Heart right ventricle (tissue), 16 donors: ENCODE measurements at regions not wholly inside any gene's neighbourhood (a gene's known extent, or its start where the extent isn't known, plus 50 kb on each side); places are given as distances from the start of the nearest gene placed in this dataset.

ENCODE experiments used
- ATAC-seq, 8 donors: fragments of 200-7000 bp; cut with Tn5 transposase; one replicate each; pipeline ENCODE4 v1.9.1; 2020; ENCODE audit warnings: mild to moderate bottlenecking in 8 of 8, moderate library complexity in 8 of 8, moderate number of reproducible peaks in 1 of 8
- DNase-seq, 2 donors: peaks; one replicate each; pipeline ENCODE4 v3.0.0-alpha.2; 2020
- H3K27ac ChIP-seq, 10 donors: fragments of 200-600 bp; sonication (generic) in 2 of 10; one replicate each; pipeline versions ENCODE4 v1.5.0 to v1.8.0; 2020 to 2022; ENCODE audit warnings: mild to moderate bottlenecking in 3 of 10
- H3K27me3 ChIP-seq, 7 donors: fragments of 200-600 bp; one replicate each; pipeline ENCODE4 v1.8.0; 2021 to 2022; ENCODE audit warnings: mild to moderate bottlenecking in 2 of 7
- H3K36me3 ChIP-seq, 9 donors: fragments of 200-600 bp; sonication (generic) in 1 of 9; one replicate each; pipeline versions ENCODE4 v1.5.0 to v1.8.0; 2020 to 2022; ENCODE audit warnings: mild to moderate bottlenecking in 2 of 9
- H3K4me1 ChIP-seq, 9 donors: fragments of 200-600 bp; sonication (generic) in 1 of 9; one replicate each; pipeline versions ENCODE4 v1.5.0 to v1.8.0; 2020 to 2022; ENCODE audit warnings: mild to moderate bottlenecking in 4 of 9
- H3K4me3 ChIP-seq, 10 donors: fragments of 200-600 bp; sonication (generic) in 2 of 10; one replicate each; pipeline versions ENCODE4 v1.5.0 to v1.8.0; 2020 to 2022; ENCODE audit warnings: mild to moderate bottlenecking in 7 of 10, moderate library complexity in 2 of 10
- H3K9me3 ChIP-seq, 11 donors: fragments of 200-600 bp in 10 of 11; sonication (generic) in 2 of 11; one replicate each; pipeline versions ENCODE4 v1.5.0 to v1.8.0; 2013 to 2022; ENCODE audit warnings: mild to moderate bottlenecking in 2 of 11, control low read depth in 1 of 11, moderate library complexity in 1 of 11
- WGBS, 2 donors: extraction: QIAGEN DNeasy Blood & Tissue Kit; methylation state at CpG; one replicate each; pipeline ENCODE4 v1.1.7; 2013; ENCODE audit warnings: inconsistent platforms in 1 of 2; 5-methylcytosine and 5-hydroxymethylcytosine counted together
- intact Hi-C, 10 donors: fragments of 100-400 bp; cut with DNase I; formaldehyde crosslinking; loops; one replicate each; pipeline versions ENCODE4 v1.11.1 to v1.14.2; 2022
- TF ChIP-seq, protein P1 (sequence below), 9 donors: fragments of 200-600 bp; sonication (generic) in 2 of 9; IDR thresholded peaks; one replicate each; pipeline versions ENCODE4 v1.5.0 to v1.8.0; 2021 to 2022; ENCODE audit warnings: antibody characterized with exemption in 9 of 9, mild to moderate bottlenecking in 5 of 9, moderate library complexity in 1 of 9
- donor health status: Arrhythmogenic right ventricular cardiomyopathy.
- donor health status: ischemic (EF 13 %, LVEDD 7.1; RV severe dilation, severe dysfunction).
- donor health status: healthy with polysubstance abuse.
- donor health status: DM: no; HTN: yes; CAD: no.
- donor health status: DM: no; HTN: no; CAD: no.
- donor health status: ischemic (EF 25% LVEDD 6.9; RV normal size, moderate dysfunction).
- donor health status: ischemic (EF 25% LVEDD 5.7; RV mildly dilated, moderate dysfunction).
- donor health status: healthy.
- donor health status: DM: yes; HTN: yes; CAD: no.
- donor health status: Ischemic cardiomyopathy.
- donor health status: ischemic (EF 35%, LVEDD 5.7; RV mildly dilated, moderate dysfunction).
- donor health status: nonischemic (EF 11% LVEDD 7.7; RV severe dilation, severe dysfunction).
- donor health status: DM: yes; HTN: yes; CAD: no.
- donor health status: PGD.
- donor health status: ischemic (EF 29% LVEDD 5.4; RV normal size, mild dysfunction).
- donor health status: nonischemic (EF 23%, LVEDD 6.1; RV moderate dilation, normal function).

DNA sequence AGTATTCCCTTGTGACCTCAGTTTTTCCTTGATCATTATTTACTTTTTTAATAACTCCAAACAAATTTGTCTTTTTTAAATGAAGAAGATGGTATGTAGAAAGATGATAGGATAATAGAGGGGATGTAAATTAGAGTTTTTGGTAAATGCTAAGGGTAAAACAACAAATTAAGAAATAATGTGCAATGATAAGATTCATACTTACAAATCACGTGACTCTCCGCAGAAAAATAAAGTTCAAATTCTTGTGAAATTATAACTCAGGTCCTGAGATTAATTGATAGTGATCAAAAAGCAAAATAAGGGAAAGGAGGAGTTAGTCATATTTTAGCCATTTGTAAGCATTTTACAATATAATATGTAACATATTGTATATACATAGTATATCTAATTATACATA lies 304.1 kb upstream of the KCNH7 start:
- Histone ChIP-seq H3K4me3 (no peak overlapping the region), H3K27ac (no peak overlapping the region), H3K9me3 (peaks cover 0 to 20% (median 0%) of the 10 kb centered on the region in 11 donors), H3K36me3 (no peaks in the 10 kb centered on the region), H3K4me1 (no peaks in the 10 kb centered on the region), H3K27me3 (no peaks in the 10 kb centered on the region)
- intact Hi-C loops, result no loop called here
- ATAC-seq (no peak), DNase-seq (no peak)
- TF ChIP-seq, protein P1, sequence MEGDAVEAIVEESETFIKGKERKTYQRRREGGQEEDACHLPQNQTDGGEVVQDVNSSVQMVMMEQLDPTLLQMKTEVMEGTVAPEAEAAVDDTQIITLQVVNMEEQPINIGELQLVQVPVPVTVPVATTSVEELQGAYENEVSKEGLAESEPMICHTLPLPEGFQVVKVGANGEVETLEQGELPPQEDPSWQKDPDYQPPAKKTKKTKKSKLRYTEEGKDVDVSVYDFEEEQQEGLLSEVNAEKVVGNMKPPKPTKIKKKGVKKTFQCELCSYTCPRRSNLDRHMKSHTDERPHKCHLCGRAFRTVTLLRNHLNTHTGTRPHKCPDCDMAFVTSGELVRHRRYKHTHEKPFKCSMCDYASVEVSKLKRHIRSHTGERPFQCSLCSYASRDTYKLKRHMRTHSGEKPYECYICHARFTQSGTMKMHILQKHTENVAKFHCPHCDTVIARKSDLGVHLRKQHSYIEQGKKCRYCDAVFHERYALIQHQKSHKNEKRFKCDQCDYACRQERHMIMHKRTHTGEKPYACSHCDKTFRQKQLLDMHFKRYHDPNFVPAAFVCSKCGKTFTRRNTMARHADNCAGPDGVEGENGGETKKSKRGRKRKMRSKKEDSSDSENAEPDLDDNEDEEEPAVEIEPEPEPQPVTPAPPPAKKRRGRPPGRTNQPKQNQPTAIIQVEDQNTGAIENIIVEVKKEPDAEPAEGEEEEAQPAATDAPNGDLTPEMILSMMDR (IDR thresholded peaks at IDR 0.05), result no peak
- 94 to 95% methylated on average over 2 of the region's 2 CpGs for WGBS, 2 donors

DNA sequence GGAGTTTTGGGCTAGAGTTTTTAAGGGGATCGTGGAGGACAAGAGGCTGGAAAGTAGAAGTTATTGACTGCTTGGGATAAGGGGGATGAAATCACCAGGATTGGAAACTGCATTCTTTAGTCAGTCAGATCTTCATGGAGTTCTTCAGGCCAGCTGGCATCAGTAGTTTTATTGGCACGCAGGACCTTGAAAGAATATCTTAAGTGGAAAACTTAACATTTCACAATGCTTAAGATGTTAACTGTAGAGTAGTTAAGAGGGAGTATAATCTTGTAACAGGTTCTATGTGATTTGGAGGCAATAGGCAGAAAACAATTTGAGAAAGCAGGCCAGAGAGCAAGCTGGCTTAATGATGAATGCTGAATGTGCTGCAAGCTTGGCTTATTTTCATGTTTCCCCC lies 300.4 kb upstream of the KCNH7 start:
- intact Hi-C loops, result no loop called here
- Histone ChIP-seq H3K27ac (no peak overlapping the region), H3K36me3 (no peaks in the 10 kb centered on the region), H3K4me3 (no peak overlapping the region), H3K27me3 (no peaks in the 10 kb centered on the region), H3K9me3 (peaks cover 0 to 9% (median 0%) of the 10 kb centered on the region in 11 donors), H3K4me1 (no peaks in the 10 kb centered on the region)
- no peak for DNase-seq
- TF ChIP-seq, protein P1 (IDR thresholded peaks at IDR 0.05), result no peak
- ATAC-seq, result no peak
- WGBS, 2 donors, result 70 to 71% methylated on average over 2 of the region's 2 CpGs

DNA sequence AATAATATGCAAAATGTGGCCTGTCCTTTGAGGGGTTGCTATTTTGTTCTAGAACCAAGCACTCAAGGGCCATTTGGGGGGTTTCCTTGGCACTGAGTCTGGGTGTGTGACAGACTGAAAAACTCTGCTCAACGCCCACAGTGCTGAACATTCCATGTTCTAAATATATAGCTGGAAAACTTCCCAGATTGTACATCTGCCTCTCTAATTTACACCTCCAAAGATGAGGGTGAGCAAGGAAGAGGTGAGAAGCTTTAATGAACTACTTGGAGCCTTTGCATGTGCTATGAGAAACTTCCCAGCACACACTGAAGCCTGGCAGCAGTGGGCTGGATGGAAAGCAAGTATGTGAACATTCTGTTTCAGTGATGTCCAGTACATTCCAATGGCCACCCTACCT lies 296.7 kb upstream of the KCNH7 start:
- Histone ChIP-seq H3K9me3 (peaks cover 0 to 9% (median 0%) of the 10 kb centered on the region in 11 donors), H3K4me1 (no peaks in the 10 kb centered on the region), H3K27ac (no peak overlapping the region), H3K4me3 (no peak overlapping the region), H3K36me3 (no peaks in the 10 kb centered on the region), H3K27me3 (no peaks in the 10 kb centered on the region)
- no peak for ATAC-seq
- WGBS, 2 donors, result 25 to 28% methylated on average over 1 of the region's 1 CpG
- intact Hi-C loops, result no loop called here
- TF ChIP-seq, protein P1 (IDR thresholded peaks at IDR 0.05), result no peak
- no peak for DNase-seq

DNA sequence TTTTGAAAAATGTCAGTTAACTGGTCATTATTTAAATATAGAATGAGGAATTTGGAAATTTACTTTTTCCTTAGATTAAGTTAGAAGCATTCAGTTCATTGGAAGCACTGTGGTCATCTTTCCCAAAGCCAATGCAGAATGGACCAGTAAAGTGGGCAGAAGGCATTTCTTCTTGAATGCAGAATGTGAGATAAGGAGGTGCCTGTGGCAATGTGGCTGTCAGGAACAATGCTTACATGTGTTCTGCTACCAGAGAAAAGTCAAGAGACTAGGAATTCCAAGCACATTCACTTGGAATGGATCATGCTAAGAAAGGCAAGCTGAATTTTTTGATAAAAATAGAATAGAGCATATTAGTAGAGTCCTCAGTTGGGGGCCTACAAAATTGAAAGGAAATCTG lies 295.0 kb upstream of the KCNH7 start:
- H3K9me3 ChIP-seq, result peaks cover 0 to 5% (median 0%) of the 10 kb centered on the region in 11 donors
- ATAC-seq (no peak), DNase-seq (no peak)
- no peaks in the 10 kb centered on the region for H3K36me3 ChIP-seq
- no peak overlapping the region for H3K27ac ChIP-seq
- TF ChIP-seq, protein P1 (IDR thresholded peaks at IDR 0.05), result no peak
- H3K4me3 ChIP-seq, result no peak overlapping the region
- H3K27me3 ChIP-seq, result no peaks in the 10 kb centered on the region
- H3K4me1 ChIP-seq, result no peaks in the 10 kb centered on the region
- intact Hi-C loops, result loop anchor here in 1 of 10 donors (5.0 kb wide), 1 partner anchor 241 kb away; no protein-coding TSS in a partner anchor
